Breast epithelium (tissue), 3 donors: ENCODE measurements at regions not wholly inside any gene's neighbourhood (a gene's known extent, or its start where the extent isn't known, plus 50 kb on each side); places are given as distances from the start of the nearest gene placed in this dataset.

Source experiments
- POLR2A ChIP-seq: fragments of 450-650 bp; IDR thresholded peaks from one replicate; pipeline ENCODE4 v1.6.1; 2016; ENCODE audit warnings: antibody characterized with exemption, mild to moderate bottlenecking, moderate library complexity
- POLR2AphosphoS5 ChIP-seq, 3 donors: sonication (generic); formaldehyde crosslinking; IDR thresholded peaks; one replicate each; pipeline ENCODE4 v1.6.1; 2017; ENCODE audit warnings: antibody characterized with exemption in 3 of 3
- TF ChIP-seq, protein P1 (sequence below), 3 donors: fragments of 450-650 bp; IDR thresholded peaks; one replicate each; pipeline ENCODE4 v1.5.1; 2016 to 2017; ENCODE audit warnings: antibody characterized with exemption in 3 of 3, mild to moderate bottlenecking in 3 of 3, moderate library complexity in 3 of 3

DNA sequence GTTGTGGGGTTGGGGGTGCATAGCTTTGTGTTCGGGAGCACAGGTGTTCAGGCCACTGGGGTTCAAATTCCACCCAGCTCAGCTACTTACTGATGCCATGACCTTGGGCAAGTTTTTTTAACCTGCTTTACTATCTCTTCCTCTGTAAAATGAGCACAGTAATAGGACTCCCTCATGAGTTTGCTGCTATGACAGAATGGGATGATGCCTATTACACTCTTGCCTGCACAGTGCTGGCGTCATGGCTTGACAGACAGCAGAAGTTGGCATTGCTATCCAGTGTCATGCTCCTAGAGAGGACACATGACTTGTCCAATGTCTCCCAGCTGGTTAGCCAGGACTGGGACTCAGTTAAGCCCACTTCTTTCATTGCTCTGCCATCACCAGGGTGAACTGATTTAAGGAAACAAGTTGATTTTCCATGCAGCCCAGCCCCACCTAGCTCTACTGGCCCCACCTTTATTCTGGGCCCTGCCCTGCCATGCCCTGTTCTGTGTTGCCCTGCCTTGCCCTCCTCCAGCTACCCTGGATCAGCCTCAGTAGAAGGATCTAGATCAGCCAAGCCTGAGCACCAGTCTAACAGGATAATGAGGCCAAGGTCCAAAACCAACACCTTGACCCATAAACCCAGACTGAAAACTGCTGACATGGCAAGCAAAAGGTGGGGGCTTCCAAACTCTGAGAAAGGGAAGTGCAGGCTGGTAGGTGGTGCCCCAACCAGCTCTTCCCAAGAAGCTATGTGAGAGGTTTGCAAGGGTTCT, 155.8 kb upstream of the ATP11B start:
- TF ChIP-seq, protein P1, sequence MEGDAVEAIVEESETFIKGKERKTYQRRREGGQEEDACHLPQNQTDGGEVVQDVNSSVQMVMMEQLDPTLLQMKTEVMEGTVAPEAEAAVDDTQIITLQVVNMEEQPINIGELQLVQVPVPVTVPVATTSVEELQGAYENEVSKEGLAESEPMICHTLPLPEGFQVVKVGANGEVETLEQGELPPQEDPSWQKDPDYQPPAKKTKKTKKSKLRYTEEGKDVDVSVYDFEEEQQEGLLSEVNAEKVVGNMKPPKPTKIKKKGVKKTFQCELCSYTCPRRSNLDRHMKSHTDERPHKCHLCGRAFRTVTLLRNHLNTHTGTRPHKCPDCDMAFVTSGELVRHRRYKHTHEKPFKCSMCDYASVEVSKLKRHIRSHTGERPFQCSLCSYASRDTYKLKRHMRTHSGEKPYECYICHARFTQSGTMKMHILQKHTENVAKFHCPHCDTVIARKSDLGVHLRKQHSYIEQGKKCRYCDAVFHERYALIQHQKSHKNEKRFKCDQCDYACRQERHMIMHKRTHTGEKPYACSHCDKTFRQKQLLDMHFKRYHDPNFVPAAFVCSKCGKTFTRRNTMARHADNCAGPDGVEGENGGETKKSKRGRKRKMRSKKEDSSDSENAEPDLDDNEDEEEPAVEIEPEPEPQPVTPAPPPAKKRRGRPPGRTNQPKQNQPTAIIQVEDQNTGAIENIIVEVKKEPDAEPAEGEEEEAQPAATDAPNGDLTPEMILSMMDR (IDR thresholded peaks at IDR 0.05), result no peak
- TF ChIP-seq POLR2AphosphoS5 (IDR thresholded peaks at IDR 0.05) (no peak), POLR2A (no peak)
